D341Med (cell line): ENCODE measurements at regions not wholly inside any gene's neighbourhood (a gene's known extent, or its start where the extent isn't known, plus 50 kb on each side); places are given as distances from the start of the nearest gene placed in this dataset.

Source experiments
- DNase-seq: peaks from one replicate; pipeline ENCODE4 v3.0.0; 2012; ENCODE audit warnings: low spot score

DNA sequence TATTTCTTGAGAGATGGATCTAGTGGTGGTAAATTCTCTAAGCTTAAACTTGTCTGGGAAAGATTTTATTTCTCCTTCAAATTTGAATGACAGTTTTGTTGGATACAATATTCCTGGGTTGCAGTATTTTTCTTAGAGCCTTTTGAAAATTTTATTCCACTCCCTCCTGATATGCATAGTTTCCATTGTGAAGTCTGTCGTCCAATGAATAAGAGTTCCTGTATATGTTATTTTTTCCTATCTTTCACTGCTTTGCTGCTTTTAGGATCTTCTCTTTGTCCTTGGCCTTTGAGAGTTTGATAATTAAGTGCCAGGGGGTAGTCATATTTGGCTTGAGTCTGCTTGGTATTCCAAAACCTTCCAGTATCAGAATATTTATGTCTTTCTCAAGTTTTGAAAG is 1156.4 kb upstream of the AGA start:
- no peak for DNase-seq

DNA sequence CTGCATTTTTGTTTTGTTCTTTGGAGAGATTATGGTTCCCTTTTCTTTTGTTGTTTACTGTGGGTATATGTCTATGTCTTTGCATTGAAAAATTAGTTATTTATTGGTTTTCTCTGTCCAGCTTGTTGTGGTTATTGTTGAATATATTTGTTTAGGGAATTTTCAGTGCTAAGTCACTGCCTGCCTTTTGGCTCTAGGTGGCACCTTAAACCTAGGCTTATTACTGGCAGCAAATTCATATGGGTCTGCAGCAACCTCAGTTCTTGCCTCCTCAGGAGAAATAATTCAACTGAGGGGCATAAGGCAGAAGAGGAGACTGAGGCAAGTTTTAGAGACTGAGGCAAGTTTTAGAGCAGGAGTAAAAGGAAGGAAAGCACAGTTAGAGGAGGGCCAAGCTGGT is 1157.3 kb upstream of the AGA start:
- DNase-seq, result peak; percentile 25

DNA sequence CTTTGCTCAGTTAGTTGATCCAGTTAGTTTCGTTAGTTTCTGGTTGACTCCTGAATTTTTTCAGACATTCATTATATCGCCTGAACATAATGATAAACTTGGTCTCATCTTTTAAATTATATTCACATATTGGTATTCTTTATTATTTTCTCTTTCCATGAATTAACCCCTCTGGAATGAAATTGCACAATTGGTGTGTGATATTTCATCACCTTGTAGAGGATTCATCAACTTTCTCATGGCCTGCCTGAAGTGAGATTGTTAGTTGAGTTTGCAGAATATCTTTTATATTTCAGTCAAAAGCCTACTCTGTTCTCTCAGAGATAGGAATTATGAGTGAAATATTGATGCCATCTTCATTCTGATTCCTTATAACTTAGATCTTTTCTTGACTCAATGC is 1160.6 kb upstream of the AGA start:
- no peak for DNase-seq

DNA sequence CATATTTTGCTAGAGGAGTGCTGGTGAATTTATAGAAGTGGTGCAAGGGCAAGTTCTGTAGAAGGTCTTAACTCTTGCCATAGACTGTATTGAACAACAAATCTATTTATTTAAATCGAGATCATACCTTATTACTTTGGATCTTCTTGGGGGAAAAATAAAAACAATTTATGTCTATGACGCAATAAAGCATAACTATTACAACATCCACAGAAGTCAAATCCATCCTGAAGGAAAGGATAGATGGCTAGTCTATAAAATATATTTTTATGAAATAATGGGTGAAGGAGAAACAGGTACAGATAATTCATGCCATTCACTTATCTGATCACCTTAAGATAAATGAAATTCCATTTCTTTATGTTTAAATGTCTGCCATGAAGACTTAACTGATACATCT is 1168.8 kb upstream of the AGA start:
- DNase-seq, result no peak

DNA sequence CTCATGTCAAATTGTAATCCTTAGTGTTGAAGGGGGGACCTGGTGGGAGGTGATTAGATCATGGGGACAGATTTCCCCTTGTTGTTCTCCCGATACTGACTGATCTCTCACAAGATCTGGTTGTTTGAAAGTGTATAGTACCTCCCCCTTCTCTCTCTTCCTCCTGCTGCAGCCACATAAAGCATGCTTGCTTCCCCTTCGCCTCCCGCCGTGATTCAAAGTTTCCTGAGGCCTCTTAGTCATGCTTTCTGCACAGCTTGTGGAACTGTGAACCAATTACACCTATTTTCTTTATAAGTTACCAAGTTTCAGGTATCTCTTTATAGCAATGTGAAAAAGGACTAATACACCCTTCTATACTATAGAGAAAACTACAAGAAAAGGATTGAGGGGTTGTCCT is 1170.5 kb upstream of the AGA start:
- no peak for DNase-seq

DNA sequence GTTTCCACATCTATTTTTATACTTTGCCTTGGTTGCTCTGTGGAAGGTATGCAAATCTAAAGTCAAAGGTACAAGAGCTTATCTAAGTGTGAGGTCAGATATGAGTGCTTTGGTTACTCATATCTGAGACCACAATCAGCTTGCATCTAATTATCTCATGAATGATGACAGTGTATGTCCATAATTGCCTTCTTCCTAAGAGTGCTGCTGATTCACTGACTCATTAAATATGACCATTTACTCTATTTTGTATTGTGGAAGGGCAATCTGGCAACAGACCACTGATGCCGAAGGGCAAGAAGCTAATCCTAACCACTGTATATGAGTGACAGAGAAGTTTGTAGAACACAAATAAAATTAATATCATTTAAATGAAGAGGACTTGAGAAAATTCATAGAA is 1190.2 kb upstream of the AGA start:
- DNase-seq, result no peak

DNA sequence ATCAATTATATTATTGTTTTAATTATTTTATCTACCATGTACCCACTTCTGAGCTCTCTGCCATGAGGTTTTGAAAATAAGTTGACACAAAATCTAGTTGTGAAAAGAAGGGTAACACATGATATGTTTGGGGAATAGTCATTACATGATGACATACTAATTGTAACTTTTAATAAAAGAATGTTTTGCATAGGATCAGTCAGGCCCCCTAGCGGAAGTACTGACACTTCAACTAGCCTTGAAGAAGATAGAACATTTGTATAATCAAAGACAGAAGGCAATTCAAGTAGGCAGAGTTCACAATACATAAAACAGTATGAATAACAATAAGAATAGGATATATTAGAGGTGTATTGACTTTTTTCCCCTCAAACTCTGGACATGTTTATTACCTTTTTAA is 1191.0 kb upstream of the AGA start:
- no peak for DNase-seq

DNA sequence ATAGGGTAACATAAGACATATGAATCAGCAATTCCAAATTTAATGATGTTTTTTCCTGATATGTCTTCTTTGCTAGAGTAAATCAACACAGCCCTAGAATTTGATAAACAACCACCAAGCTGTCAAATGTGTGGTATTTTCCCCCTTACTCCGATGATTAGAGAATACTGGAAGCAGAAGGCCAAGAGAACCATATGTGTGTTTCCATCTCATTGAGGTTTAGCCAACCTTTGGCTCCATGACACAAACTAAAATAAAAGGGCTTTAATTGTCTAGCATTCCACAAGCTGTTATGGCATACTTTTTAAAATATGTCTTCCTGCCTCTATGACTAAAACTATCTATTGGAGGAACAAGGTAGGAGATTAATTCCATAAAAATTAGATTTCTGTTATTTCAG is 1222.4 kb upstream of the AGA start:
- DNase-seq, result no peak

DNA sequence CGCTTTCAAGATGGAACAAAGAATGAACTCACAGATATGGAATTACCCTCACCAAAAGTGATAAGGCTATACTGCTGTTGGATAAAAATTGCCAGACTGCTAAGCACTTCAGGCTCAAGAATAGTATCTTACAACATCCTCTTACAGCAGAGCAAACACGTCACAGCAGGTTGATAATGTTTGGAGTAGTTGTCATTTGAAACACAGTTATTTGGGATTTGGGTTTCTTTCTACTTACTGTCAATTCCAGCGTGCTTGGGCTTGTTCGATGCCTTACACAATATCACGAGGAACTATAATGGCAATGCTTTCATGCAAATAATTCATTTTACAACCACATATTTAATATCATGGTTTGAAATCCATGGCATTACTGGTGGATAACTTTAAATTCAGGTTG is 1223.7 kb upstream of the AGA start:
- no peak for DNase-seq

DNA sequence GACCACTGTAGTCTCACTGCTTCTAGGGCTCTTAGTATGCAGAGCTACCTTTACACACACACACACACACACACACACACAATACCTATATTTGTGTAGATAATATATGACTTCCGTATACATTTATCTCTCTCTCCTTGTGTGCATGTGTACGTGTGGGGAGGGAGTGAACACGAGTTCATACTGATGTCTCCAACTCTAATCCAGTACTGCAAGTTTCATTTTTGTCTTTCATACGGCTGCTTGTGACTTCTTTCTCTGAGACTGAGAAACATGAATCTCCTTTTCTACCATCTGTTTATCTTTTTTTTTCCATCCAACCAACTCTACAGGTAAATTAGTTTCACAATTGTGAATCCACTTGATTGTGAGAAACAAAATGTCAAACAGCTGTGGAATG is 1229.5 kb upstream of the AGA start:
- DNase-seq, result no peak

DNA sequence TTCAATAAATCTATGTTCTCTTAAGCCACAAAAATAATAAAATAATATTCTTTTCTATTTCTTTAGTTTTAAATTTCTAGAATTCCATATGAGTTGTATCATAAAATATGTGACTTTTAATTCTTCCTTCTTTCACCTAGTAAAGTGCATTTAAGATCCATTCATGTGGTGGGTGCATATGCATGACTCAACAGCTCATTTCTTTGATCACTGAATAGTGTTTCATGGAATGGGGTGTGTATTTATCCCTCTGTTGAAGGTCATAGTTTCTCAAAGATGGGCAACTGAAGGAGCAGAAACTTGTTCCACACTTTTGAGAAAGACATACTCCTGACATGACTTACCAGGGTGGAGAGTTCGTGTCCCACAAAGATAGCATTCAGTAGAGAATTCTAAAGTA is 1230.3 kb upstream of the AGA start:
- no peak for DNase-seq

DNA sequence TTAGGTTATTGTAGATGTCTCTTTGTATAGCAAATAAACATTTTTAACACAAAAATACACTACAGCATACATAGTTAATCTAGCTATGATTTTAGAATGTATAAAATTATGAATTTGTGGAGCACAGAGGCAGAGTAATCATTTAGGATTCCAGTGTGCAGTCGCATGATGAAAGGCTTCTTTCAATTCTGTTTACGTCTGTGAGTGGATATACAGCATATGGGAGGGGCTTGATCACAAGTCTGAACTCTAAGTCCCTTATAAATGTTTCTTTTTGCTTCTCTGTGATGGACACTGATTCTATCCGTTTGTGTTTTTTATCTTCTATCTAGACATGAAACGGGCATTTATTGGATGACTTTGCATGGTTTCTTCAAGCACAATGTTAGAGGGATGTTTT is 1239.6 kb upstream of the AGA start:
- no peak for DNase-seq

DNA sequence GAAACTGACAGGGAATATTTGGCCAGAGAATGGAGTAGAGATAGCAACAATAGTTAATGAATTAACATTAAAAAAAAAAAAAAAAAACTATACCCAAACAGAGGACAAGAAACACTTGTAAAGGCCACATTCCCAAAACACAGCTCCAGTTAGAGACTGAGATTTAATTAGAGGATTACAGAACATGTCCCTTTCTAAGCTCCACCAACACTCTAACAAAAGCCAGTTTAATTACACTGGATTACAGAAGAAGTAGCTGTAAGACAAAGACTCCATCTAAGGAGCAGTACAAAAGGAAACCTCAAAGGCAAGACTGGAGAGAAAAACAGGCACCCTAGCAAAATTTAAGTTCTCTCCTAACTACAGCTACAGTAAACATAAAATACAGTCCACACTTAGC is 1247.7 kb upstream of the AGA start:
- peak; percentile 35 for DNase-seq

DNA sequence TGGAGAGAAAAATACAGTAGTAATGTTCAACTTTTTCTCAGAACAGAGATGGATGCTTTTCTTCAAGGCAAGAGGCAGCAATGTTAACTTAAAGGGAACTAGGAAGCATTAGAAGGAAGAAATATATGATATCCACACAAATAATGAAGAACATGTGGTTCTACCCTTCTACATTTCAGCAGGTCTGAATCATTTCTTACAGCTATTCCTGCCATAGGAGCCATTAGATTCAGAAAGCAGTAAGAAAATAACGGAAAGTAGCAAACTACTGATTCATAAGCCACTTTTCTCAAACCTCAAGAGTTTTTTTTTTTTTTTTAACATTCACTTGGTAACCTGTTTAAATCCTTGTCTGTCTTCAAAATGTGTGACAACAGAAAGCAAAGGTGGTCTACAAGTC is 1251.6 kb upstream of the AGA start:
- no peak for DNase-seq

DNA sequence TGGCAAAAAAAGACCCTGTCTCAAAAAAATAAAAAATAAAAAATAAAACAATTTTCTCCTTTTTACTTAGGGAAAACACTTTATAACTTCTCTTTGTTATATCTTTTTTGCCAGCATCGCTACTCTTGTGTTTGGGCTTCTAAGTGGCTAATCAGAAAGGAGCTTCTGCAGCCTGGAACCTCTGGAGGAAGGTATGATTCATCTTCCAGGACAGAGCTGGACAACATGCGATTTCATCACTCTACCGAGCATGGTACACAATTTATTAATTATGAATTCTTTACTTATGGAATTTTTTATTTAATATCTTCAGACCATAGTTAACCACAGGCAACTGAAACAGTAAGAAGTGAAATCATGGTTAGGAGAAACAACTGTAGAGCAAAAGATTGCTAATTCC is 1254.3 kb upstream of the AGA start:
- no peak for DNase-seq

DNA sequence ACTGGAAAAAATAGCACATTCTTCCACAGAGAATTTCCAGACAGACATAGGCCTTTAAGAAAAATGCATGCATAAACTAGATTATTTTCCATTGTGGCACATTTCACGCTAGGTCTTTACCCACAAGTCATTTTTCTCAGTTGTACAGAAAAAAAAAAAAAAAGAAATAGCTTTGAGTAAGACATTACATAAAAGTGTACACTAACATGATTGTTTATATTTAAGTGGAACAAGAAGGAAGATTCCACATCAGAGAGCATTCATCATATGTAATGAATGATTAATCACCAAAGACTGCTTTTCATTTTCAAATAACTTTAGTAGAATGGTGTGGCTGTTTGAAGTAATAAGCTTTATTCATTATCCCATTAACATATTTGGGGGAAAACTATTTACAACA is 1270.2 kb upstream of the AGA start:
- no peak for DNase-seq

DNA sequence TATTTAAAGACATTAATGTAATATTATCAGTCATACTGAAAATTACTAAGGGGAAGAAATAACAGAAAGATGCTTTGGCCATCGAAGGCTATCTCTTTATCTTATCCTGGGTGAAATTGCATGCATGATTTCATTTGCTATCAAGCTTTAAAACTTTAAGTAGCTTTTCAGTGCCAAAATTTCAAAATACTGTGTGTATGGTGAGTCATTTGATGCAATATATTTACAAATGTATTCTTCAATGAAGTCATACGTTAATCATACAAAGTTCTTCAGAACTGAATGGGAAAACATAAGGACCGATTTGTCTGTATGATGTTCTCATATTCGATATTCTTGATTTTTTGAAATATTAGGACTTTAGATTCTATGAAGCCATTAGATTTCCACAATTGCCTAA is 1295.8 kb upstream of the AGA start:
- DNase-seq, result no peak

DNA sequence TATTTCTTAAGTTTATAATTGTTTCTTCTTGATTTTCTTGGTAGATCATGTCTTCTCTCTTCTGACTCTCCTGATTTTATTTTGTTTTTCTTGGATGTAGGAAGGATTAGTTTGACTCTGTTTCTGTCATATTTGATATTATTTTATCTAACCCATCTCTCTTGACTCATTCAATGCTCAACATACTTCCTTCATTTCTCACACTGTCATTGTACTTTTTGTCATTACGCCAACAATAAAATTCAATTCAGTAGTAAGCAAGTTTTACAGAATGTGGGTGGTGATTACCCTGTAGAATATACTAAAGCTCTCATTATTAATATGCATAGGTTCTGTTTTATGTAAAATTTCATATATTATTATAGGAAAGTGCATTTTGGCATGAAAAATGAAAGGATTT is 1303.0 kb upstream of the AGA start:
- DNase-seq, result no peak

DNA sequence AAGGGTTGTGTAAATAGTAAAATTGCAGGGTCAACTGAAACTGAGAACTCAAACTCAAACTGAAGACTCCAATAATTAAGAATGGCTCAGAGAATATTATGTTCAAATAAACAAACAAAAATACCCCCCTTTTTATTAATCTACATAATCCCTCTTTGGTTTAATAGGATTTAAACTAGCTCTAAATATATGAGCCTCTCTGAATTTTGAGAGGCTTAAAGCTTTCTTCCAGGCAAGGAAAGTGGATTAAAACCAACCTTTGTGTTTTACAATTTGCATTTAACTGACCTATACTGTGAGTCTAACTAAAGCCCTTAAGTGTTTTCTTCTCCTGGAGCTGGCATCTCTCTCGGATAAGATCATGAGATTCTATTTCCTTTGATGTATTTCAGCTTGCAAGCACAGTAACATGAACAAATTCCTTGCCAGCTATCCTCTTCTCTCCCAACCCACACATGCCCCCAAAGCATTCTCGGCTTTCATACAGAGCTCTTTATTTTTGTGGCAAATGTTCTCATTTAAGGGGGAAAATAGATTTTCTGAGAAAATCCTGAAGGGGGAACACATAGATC is 1310.8 kb upstream of the AGA start:
- DNase-seq, result peak; percentile 40

DNA sequence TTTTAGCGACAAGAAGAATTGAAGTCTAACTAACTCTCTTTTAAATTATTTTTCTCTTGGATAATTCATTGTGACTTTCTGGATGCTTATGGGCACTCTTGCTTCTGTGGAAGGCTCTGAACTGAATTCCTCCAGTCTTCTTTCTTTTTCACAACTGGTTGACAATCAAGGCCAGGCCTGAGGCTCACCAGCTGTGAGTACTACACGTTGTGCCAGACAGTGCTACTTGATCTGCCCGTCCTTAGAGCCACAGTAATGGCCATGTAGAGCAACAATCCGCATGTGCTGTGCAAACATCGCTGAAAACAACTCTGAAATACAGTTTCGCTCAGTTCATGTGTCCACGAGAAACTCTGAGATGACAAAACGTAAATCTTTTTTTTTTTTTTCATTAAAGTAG is 1336.3 kb upstream of the AGA start:
- no peak for DNase-seq

DNA sequence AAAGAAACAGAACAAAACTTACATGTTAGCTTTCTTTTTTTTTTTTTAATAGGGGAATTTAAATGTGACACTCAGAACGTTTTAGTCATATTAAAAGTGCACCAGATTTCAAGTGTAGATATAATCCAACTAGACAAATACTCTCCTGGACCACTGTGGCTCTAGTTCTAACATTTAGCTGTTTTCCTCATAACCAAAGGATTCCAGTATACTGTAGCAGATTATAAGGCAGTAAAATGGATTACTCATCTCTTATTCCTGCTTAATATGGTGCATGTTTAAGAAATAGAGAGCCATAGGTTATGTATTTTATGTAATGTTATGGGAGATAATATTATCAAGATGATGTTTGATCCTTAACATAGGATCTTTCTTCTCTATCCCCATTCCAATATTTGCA is 1339.5 kb upstream of the AGA start:
- DNase-seq, result no peak

DNA sequence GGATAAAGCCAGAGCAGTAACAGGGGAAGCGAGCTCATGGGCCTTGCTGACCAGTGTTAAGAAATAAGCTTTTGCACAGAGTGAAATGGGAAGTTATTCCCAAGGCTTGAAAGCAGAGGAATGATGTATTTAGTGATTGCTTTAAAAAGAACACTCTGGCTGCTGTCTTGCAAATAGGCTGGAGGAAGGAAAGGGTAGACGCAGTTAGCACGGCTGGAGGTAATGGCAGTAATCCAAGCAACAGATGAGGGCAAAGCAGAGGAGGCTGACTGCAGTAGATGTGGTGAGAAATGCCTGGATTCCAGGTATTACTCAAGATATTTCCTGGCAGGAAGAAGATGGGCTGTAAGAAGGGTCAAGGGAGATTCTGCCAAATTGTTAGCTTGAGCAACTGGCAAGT is 1342.3 kb upstream of the AGA start:
- DNase-seq, result no peak

DNA sequence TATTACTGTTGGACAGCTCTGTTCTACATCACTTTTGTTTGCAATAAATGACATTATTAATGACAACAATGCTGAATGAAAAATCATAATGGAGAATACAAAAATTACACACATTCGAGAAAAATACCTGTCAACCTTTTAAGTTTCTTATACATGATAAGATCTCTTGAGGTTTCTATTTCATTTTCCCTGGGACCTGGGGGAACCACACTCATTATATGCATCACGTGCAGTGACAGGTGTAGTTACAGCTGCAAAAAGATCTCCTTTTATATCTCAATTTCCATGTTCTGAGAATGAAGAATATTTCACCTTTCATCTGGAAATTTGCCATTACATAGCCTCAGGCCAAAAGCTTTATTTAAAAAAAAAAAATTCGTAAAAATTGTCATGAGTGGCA is 1347.0 kb upstream of the AGA start:
- DNase-seq, result no peak

DNA sequence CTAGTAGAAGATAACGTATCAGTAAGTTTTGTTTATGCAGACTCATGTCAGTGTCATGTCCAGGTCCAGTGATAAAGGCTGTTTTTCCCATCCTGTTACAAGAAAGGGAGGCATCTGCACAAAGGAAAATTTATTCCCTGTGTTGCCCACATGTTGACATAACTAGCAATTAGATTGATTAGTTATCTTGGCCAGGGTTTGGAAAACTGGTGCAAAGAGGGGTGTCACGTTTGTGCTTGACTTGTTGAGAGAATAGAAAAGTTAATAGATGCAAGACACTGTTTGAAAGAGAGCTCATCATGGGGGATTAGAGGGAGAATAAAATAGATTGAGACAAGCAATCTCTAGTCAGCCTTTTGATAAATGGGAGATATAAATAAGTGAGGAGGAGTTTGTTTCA is 1357.0 kb upstream of the AGA start:
- DNase-seq, result no peak

DNA sequence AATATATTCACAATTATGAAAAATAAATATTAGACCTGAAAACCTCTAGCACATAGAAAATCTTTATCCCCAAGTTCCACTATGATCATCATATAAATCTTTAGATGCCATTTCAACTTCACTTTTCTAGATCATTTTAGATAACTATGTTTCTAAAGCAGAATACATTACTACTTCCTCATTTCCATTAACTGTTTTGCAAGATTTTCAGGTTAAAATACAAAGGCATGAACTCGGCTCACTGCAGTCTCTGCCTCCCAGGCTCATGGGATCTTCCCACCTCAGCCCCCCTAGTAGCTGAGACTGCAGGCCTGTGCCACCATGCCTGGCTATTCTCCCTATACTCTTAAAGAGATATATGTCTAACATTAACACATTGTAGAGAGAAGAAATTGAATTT is 1365.9 kb upstream of the AGA start:
- no peak for DNase-seq
